Natural killer cell (primary cell): ENCODE measurements at regions not wholly inside any gene's neighbourhood (a gene's known extent, or its start where the extent isn't known, plus 50 kb on each side); places are given as distances from the start of the nearest gene placed in this dataset.
A peak's percentile ranks its signal among the peaks of the same experiment; 100 is the strongest.
"Not testable (repeated sequence)": the region's sequence is repeated elsewhere in the genome, so short reads cannot be mapped to it uniquely, and the experiment has no call there.

Source experiments
- ATAC-seq, 3 donors: fragments of 150-1000 bp in 2 of 3; fragments of 200-7000 bp in 1 of 3; cut with Tn5 transposase; 1 replicate in 1 of 3; 2 replicates in 2 of 3; pipeline ENCODE4 v1.10.0; 2021; ENCODE audit warnings: mild to moderate bottlenecking in 2 of 3, moderate library complexity in 2 of 3
- DNase-seq, 2 donors: peaks; one replicate each; pipeline versions ENCODE4 v3.0.0 to v3.0.0-alpha.2; 2013 to 2021; ENCODE audit warnings: mixed read lengths in 1 of 2
- H3K27ac ChIP-seq: one replicate; pipeline ENCODE4 v1.5.1; 2013; ENCODE audit warnings: mild to moderate bottlenecking, low read length
- H3K27me3 ChIP-seq: one replicate; pipeline ENCODE4 v1.6.1; 2013; ENCODE audit warnings: low read length; ENCODE audit not compliant: control insufficient read depth, insufficient read depth
- H3K36me3 ChIP-seq: one replicate; pipeline ENCODE4 v1.6.1; 2013; ENCODE audit warnings: low read length; ENCODE audit not compliant: control insufficient read depth, insufficient read depth
- H3K4me1 ChIP-seq: one replicate; pipeline ENCODE4 v1.6.1; 2013; ENCODE audit warnings: low read length; ENCODE audit not compliant: control insufficient read depth, insufficient read depth
- H3K4me3 ChIP-seq: one replicate; pipeline ENCODE4 v1.5.1; 2013; ENCODE audit warnings: low read length
- H3K9me3 ChIP-seq: one replicate; pipeline ENCODE4 v1.6.1; 2013; ENCODE audit warnings: low read length; ENCODE audit not compliant: control insufficient read depth, insufficient read depth
- H3K27ac Mint-ChIP-seq, 2 donors: one replicate each; pipeline ENCODE4 v1.8.0; 2022; ENCODE audit warnings: mild to moderate bottlenecking in 2 of 2, mixed read lengths in 2 of 2, moderate library complexity in 1 of 2
- H3K27me3 Mint-ChIP-seq, 2 donors: one replicate each; pipeline ENCODE4 v1.8.0; 2022; ENCODE audit warnings: low read depth in 2 of 2, mixed read lengths in 2 of 2
- H3K36me3 Mint-ChIP-seq: one replicate; pipeline ENCODE4 v1.8.0; 2022; ENCODE audit warnings: mixed read lengths
- H3K4me1 Mint-ChIP-seq, 2 donors: one replicate each; pipeline ENCODE4 v1.8.0; 2022; ENCODE audit warnings: mixed read lengths in 2 of 2
- H3K4me3 Mint-ChIP-seq: one replicate; pipeline ENCODE4 v1.8.0; 2022; ENCODE audit warnings: mild to moderate bottlenecking, moderate library complexity, mixed read lengths
- H3K9me3 Mint-ChIP-seq, 2 donors: one replicate each; pipeline ENCODE4 v1.8.0; 2022; ENCODE audit warnings: mixed read lengths in 2 of 2
- WGBS: methylation state at CpG from one replicate; pipeline ENCODE4 v1.1.7; 2013; ENCODE audit warnings: missing lambda C conversion rate; ENCODE audit not compliant: insufficient coverage; 5-methylcytosine and 5-hydroxymethylcytosine counted together
- intact Hi-C: fragments of 100-400 bp; cut with micrococcal nuclease; formaldehyde crosslinking; loops from one replicate; pipeline ENCODE4 v1.14.2; 2022

GRCh38 chr7:9919-10318 lies 182.5 kb upstream of the FAM20C start:
- H3K4me1 Mint-ChIP-seq, H3K27me3 ChIP-seq, H3K4me3 ChIP-seq, intact Hi-C loops, H3K27ac ChIP-seq, ATAC-seq, H3K27ac Mint-ChIP-seq, H3K4me3 Mint-ChIP-seq, H3K27me3 Mint-ChIP-seq, H3K9me3 ChIP-seq, H3K36me3 Mint-ChIP-seq, H3K4me1 ChIP-seq, H3K36me3 ChIP-seq, H3K9me3 Mint-ChIP-seq, DNase-seq: not testable (repeated sequence)
- WGBS, result no CpG with 5 or more reads among the region's 1 CpG

DNA sequence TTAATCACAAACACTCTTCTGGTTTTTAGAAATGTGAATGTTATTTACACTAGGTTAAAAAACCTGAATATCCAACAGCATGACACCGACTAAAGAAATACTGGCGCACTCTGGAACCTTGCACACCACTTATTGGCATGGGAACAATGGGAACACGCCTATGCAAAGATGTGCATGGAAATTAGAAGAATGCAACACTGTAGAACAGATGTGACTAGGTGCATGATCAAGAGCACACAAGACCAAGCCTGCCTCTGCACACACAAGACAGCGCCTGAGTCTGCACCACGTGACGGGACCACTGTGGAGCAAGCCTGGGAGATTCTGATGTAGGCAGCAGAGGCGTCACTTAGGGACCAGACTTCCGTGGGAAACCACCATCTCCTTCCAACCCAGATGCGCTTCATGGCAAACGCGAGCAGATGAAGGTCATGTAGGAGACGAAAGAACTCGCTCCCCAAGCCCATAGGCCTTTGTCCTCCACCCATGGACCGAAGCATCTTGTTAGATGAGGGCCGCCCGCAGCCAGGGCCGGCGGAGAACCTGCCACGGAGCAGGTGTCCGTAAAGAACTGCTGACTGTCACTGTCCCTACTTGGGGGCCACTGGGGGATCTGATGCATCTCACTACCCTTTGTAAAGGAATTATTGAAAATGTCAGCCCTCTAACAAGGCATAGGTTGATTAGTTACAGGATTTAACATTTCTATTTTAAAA lies 159.6 kb upstream of the FAM20C start:
- H3K27me3 Mint-ChIP-seq, H3K27me3 ChIP-seq, intact Hi-C loops, H3K4me1 Mint-ChIP-seq, ATAC-seq, H3K9me3 ChIP-seq, H3K27ac ChIP-seq, H3K36me3 ChIP-seq, H3K4me3 ChIP-seq, H3K27ac Mint-ChIP-seq, H3K36me3 Mint-ChIP-seq, H3K4me1 ChIP-seq, H3K9me3 Mint-ChIP-seq, H3K4me3 Mint-ChIP-seq: not testable (repeated sequence)
- DNase-seq, result peak in 1 of 2 donors; percentile 5
- WGBS, result no CpG with 5 or more reads among the region's 20 CpGs

DNA sequence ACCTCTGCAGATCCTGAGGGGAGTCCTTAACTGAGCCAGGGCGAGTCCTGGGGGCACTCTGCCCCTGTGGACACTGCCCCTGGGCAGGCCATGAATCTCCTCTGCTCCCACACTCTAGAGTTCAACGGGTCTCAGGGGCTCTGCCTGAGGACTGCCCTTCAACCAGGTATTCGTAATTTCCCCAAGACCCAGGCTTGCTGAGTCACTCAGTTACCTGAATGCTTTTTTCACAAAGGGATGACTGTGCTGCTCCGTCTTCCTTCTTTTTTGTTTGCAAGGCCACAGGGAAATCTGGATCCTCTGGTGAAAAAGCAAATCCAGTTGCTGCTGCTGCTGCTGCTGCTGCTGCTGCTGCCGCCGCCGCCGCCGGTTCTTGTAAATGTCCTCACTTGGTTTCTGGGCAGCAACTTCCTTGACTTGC lies 157.2 kb upstream of the FAM20C start:
- ATAC-seq, H3K9me3 Mint-ChIP-seq, H3K4me1 Mint-ChIP-seq, H3K4me3 Mint-ChIP-seq, H3K27me3 ChIP-seq, DNase-seq, H3K36me3 ChIP-seq, H3K36me3 Mint-ChIP-seq, H3K4me1 ChIP-seq, intact Hi-C loops, H3K27ac ChIP-seq, H3K27ac Mint-ChIP-seq, H3K4me3 ChIP-seq, H3K27me3 Mint-ChIP-seq, H3K9me3 ChIP-seq: not testable (repeated sequence)
- 44% methylated on average over 4 of the region's 9 CpGs for WGBS

DNA sequence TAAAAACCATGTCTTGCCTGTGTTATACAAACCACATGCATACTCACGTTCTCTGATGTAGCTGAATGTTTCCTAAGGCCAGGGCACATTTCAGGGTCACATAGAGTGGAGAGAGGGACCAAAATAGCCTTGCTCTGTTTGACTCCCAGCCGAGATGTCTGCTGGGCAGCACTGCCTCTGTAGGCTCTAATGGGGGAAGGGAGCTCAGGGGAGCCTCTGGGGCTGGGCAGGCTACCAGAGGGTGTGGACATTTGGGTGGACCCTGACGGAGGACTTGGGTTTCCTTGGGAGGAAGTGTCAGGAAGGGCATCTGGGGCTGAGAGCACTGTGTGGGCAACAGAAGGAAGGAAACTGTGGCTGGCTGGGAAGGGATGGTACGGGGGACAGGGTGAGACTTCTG lies 155.8 kb upstream of the FAM20C start:
- H3K36me3 ChIP-seq, H3K27me3 Mint-ChIP-seq, H3K9me3 Mint-ChIP-seq, H3K4me1 ChIP-seq, ATAC-seq, H3K27ac Mint-ChIP-seq, H3K27me3 ChIP-seq, H3K4me3 ChIP-seq, H3K27ac ChIP-seq, H3K36me3 Mint-ChIP-seq, H3K9me3 ChIP-seq, DNase-seq, H3K4me3 Mint-ChIP-seq, intact Hi-C loops, H3K4me1 Mint-ChIP-seq: not testable (repeated sequence)
- no CpG with 5 or more reads among the region's 4 CpGs for WGBS

DNA sequence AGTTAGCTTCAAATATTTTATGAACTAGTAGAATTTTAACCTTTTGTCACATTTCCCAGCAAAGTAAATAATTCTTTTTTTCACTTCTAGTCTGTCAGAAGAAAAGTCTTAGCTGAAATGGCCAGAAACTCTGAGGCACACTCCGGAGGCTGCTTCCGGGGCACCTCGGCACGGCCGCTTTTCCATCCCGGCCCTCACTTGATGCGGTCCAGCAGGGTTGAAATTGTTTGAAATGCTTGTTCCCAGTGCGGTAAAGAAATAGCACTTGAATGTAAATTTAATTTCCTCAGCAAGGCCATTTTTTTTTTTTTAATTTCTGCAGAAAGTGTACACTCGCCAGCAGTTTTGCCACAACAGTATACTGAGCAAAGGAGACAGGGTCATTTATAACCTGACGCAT lies 154.7 kb upstream of the FAM20C start:
- H3K4me1 ChIP-seq, H3K27ac ChIP-seq, H3K9me3 ChIP-seq, H3K4me3 Mint-ChIP-seq, H3K36me3 Mint-ChIP-seq, H3K4me1 Mint-ChIP-seq, H3K4me3 ChIP-seq, intact Hi-C loops, DNase-seq, H3K36me3 ChIP-seq, ATAC-seq, H3K27ac Mint-ChIP-seq, H3K27me3 ChIP-seq, H3K9me3 Mint-ChIP-seq: not testable (repeated sequence)
- WGBS, result 92% methylated on average over 6 of the region's 10 CpGs
- H3K27me3 Mint-ChIP-seq, result peaks cover 4 to 14% of the 10 kb centered on the region in 2 donors

DNA sequence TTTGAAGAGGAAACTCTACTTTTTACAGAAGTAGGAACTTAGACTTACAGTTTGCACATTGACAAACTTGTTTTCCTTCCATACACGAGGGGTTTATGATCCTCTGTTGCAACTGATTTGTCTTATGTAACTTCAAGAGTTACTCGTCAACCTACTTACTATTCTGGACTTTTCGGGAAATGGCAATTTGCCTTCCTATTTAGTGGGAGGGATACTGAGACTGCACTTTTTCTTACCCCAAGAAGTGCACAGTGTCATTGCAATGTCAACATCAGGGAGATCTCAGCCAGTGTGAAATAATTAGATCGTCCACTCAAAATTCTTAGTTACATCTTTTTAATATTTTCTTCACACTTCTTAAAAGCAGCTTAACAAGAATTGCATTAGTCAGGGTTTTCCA lies 153.9 kb upstream of the FAM20C start:
- H3K27me3 ChIP-seq, H3K4me3 Mint-ChIP-seq, H3K4me1 ChIP-seq, H3K36me3 Mint-ChIP-seq, ATAC-seq, H3K36me3 ChIP-seq, H3K9me3 ChIP-seq, H3K27ac Mint-ChIP-seq, H3K27ac ChIP-seq, H3K9me3 Mint-ChIP-seq, H3K4me3 ChIP-seq, intact Hi-C loops, DNase-seq, H3K4me1 Mint-ChIP-seq: not testable (repeated sequence)
- H3K27me3 Mint-ChIP-seq, result peaks cover 7 to 14% of the 10 kb centered on the region in 2 donors
- WGBS, result no CpG with 5 or more reads among the region's 4 CpGs

- intact Hi-C loops, H3K9me3 ChIP-seq, H3K36me3 Mint-ChIP-seq, H3K4me1 Mint-ChIP-seq, H3K36me3 ChIP-seq, H3K4me1 ChIP-seq, H3K27me3 ChIP-seq, DNase-seq, H3K4me3 Mint-ChIP-seq, H3K4me3 ChIP-seq, H3K27ac ChIP-seq, ATAC-seq, H3K9me3 Mint-ChIP-seq, H3K27ac Mint-ChIP-seq: not testable (repeated sequence)
- WGBS, result 61% methylated on average over 2 of the region's 5 CpGs
- H3K27me3 Mint-ChIP-seq, result peaks cover 13 to 14% of the 10 kb centered on the region in 2 donors
Measured at GRCh38 chr7:39984-40740, 152.2 kb upstream of the FAM20C start.
